H1 (cell line): ENCODE measurements at regions not wholly inside any gene's neighbourhood (a gene's known extent, or its start where the extent isn't known, plus 50 kb on each side); places are given as distances from the start of the nearest gene placed in this dataset.

ENCODE experiments used
- CTCF ChIA-PET: fragments of 300-600 bp; sonication (Branson Sonifier 250); formaldehyde crosslinking; loops from one replicate; lab custom pipeline; 2021; ENCODE audit not compliant: partially characterized antibody; lab: Charles Lee
- POLR2A ChIA-PET: fragments of 300-600 bp; sonication (Branson Sonifier 250); formaldehyde crosslinking; loops from one replicate; lab custom pipeline; 2021; ENCODE audit warnings: inconsistent platforms; ENCODE audit not compliant: partially characterized antibody; lab: Charles Lee
- DNase-seq, 2 experiments: peaks; one replicate each; pipeline versions ENCODE4 v3.0.0 to v3.0.0-alpha.2; 2010 to 2022; ENCODE audit warnings: low spot score in 2 of 2, low read depth in 1 of 2, mixed read lengths in 1 of 2
- FAIRE-seq: peaks from 2 replicates; lab custom pipeline; 2011; peaks lifted over from hg19 to GRCh38; lab: Jason Lieb, UNC
- H2AFZ ChIP-seq: 2 replicates; pipeline ENCODE4 v1.8.1; 2012; ENCODE audit warnings: low read length, inconsistent platforms
- H2AK5ac ChIP-seq: 2 replicates; pipeline ENCODE4 v1.6.1; 2013; ENCODE audit warnings: low read depth, low read length
- H2BK120ac ChIP-seq: replicated peaks from 2 replicates; pipeline ENCODE3; 2013; ENCODE audit warnings: low read depth, low read length, inconsistent platforms
- H2BK12ac ChIP-seq: 2 replicates; pipeline ENCODE4 v1.6.1; 2013; ENCODE audit warnings: low read depth, low read length
- H2BK15ac ChIP-seq: 2 replicates; pipeline ENCODE4 v1.6.1; 2013; ENCODE audit warnings: low read length
- H2BK20ac ChIP-seq: 2 replicates; pipeline ENCODE4 v1.6.1; 2013; ENCODE audit warnings: low read length
- H2BK5ac ChIP-seq: 2 replicates; pipeline ENCODE4 v1.6.1; 2013; ENCODE audit warnings: low read depth, low read length
- H3K14ac ChIP-seq: 2 replicates; pipeline ENCODE4 v1.6.1; 2013; ENCODE audit warnings: inconsistent platforms; ENCODE audit not compliant: insufficient read length
- H3K18ac ChIP-seq: 2 replicates; pipeline ENCODE4 v1.6.1; 2013; ENCODE audit warnings: low read length; ENCODE audit errors: extremely low read depth
- H3K23ac ChIP-seq: 2 replicates; pipeline ENCODE4 v1.6.1; 2013; ENCODE audit warnings: inconsistent platforms; ENCODE audit not compliant: insufficient read length
- H3K23me2 ChIP-seq: 2 replicates; pipeline ENCODE4 v1.6.1; 2013; ENCODE audit warnings: low read depth, low read length
- H3K27ac ChIP-seq: 2 replicates; pipeline ENCODE4 v1.6.1; 2011; ENCODE audit warnings: low read depth, low read length, inconsistent platforms
- H3K27me3 ChIP-seq, 4 experiments: replicated peaks in 1 of 4; 1 replicate in 1 of 4; 2 replicates in 3 of 4; pipeline versions ENCODE4 v1.6.1 to v1.8.1; 2011 to 2013; ENCODE audit warnings: low read length in 3 of 4, mild to moderate bottlenecking in 3 of 4, inconsistent platforms in 2 of 4, mixed read lengths in 2 of 4, moderate library complexity in 1 of 4; ENCODE audit not compliant: control insufficient read depth in 3 of 4, insufficient read depth in 3 of 4; ENCODE audit errors: extremely low read depth in 1 of 4
- H3K36me3 ChIP-seq, 4 experiments: 2 replicates each; pipeline versions ENCODE4 v1.6.1 to v1.8.1; 2011 to 2013; ENCODE audit warnings: mild to moderate bottlenecking in 4 of 4, low read length in 3 of 4, moderate library complexity in 2 of 4, control low read depth in 1 of 4, inconsistent platforms in 1 of 4; ENCODE audit not compliant: insufficient read depth in 4 of 4, control insufficient read depth in 2 of 4
- H3K4ac ChIP-seq: replicated peaks from 2 replicates; pipeline ENCODE3; 2013; ENCODE audit warnings: low read length, low read depth, mixed read lengths, inconsistent platforms; ENCODE audit not compliant: insufficient read length
- H3K4me1 ChIP-seq, 4 experiments: replicated peaks in 1 of 4; 1 replicate in 1 of 4; 2 replicates in 3 of 4; pipeline versions ENCODE4 v1.6.1 to v1.8.1; 2011 to 2013; ENCODE audit warnings: low read length in 3 of 4, inconsistent platforms in 2 of 4, mixed read lengths in 1 of 4; ENCODE audit not compliant: insufficient read depth in 4 of 4, control insufficient read depth in 3 of 4
- H3K4me2 ChIP-seq, 2 experiments: 2 replicates each; pipeline versions ENCODE4 v1.6.1 to v1.8.1; 2011 to 2013; ENCODE audit warnings: low read depth in 2 of 2, low read length in 2 of 2, control low read depth in 1 of 2, inconsistent platforms in 1 of 2, mild to moderate bottlenecking in 1 of 2; ENCODE audit not compliant: insufficient read depth in 1 of 2
- H3K4me3 ChIP-seq, 4 experiments: fragments of 200-600, 300-600 bp in 1 of 4; sonication (generic), shearing (Covaris generic), sonication (Bioruptor Twin) in 1 of 4; 2 replicates each; pipeline versions ENCODE4 v1.5.1 to v1.8.1; 2011 to 2016; ENCODE audit warnings: low read length in 4 of 4, low read depth in 3 of 4, control low read depth in 2 of 4, inconsistent platforms in 2 of 4, mild to moderate bottlenecking in 2 of 4, mixed read lengths in 1 of 4, moderate library complexity in 1 of 4; ENCODE audit not compliant: insufficient read depth in 2 of 4; ENCODE audit errors: extremely low read depth in 1 of 4
- H3K56ac ChIP-seq: replicated peaks from 2 replicates; pipeline ENCODE3; 2013; ENCODE audit warnings: low read depth, mild to moderate bottlenecking, mixed read lengths, low read length, inconsistent platforms; ENCODE audit not compliant: insufficient read length
- H3K79me1 ChIP-seq: 2 replicates; pipeline ENCODE4 v1.6.1; 2013; ENCODE audit warnings: low read depth, low read length, control low read depth
- H3K79me2 ChIP-seq, 2 experiments: 2 replicates each; pipeline versions ENCODE4 v1.6.1 to v1.8.1; 2012 to 2013; ENCODE audit warnings: low read length in 2 of 2, mild to moderate bottlenecking in 2 of 2, inconsistent platforms in 1 of 2; ENCODE audit not compliant: insufficient read depth in 2 of 2, control insufficient read depth in 1 of 2
- H3K9ac ChIP-seq, 4 experiments: replicated peaks in 1 of 4; 1 replicate in 1 of 4; 2 replicates in 3 of 4; pipeline versions ENCODE4 v1.6.1 to v1.8.1; 2011 to 2013; ENCODE audit warnings: low read depth in 3 of 4, low read length in 3 of 4, control low read depth in 2 of 4, mild to moderate bottlenecking in 2 of 4, moderate library complexity in 2 of 4, inconsistent platforms in 1 of 4; ENCODE audit errors: extremely low read depth in 1 of 4
- H3K9me3 ChIP-seq, 2 experiments: 2 replicates each; pipeline versions ENCODE4 v1.6.1 to v1.8.1; 2012 to 2013; ENCODE audit warnings: mild to moderate bottlenecking in 2 of 2, moderate library complexity in 2 of 2, control low read depth in 1 of 2, inconsistent platforms in 1 of 2, low read depth in 1 of 2, low read length in 1 of 2, mixed read lengths in 1 of 2; ENCODE audit not compliant: insufficient read depth in 2 of 2
- H4K20me1 ChIP-seq, 2 experiments: replicated peaks in 1 of 2; 2 replicates each; pipeline versions ENCODE3 to v1.8.1; 2011 to 2013; ENCODE audit warnings: inconsistent platforms in 2 of 2, low read length in 2 of 2, mild to moderate bottlenecking in 1 of 2; ENCODE audit not compliant: insufficient read depth in 2 of 2, control insufficient read depth in 1 of 2
- H4K5ac ChIP-seq: 2 replicates; pipeline ENCODE4 v1.6.1; 2013; ENCODE audit warnings: low read length, low read depth, mixed read lengths, inconsistent platforms; ENCODE audit not compliant: insufficient read length
- H4K8ac ChIP-seq: 2 replicates; pipeline ENCODE4 v1.8.0; 2013; ENCODE audit warnings: mild to moderate bottlenecking, moderate library complexity, low read length, inconsistent platforms; ENCODE audit not compliant: insufficient read depth; ENCODE audit errors: extremely low read depth
- H4K91ac ChIP-seq: replicated peaks from 2 replicates; pipeline ENCODE3; 2013; ENCODE audit warnings: low read length, mixed read lengths, inconsistent platforms; ENCODE audit not compliant: insufficient read length
- EGR1 ChIP-seq: IDR thresholded peaks from 2 replicates; pipeline ENCODE4 v1.6.1; 2011; ENCODE audit warnings: low read depth, low read length, borderline replicate concordance
- KDM5A ChIP-seq: fragments of 200-600 bp; IDR thresholded peaks from 2 replicates; pipeline ENCODE4 v1.7.1; 2012; ENCODE audit warnings: mild to moderate bottlenecking, low read length, inconsistent platforms, mixed read lengths
- WGBS, 2 experiments: shearing (Covaris generic) in 1 of 2; methylation state at CpG; one replicate each; pipeline versions ENCODE4 v1.1.6 to v1.1.7; 2013 to 2015; ENCODE audit warnings: low lambda C conversion rate in 2 of 2, mixed read lengths in 2 of 2, inconsistent platforms in 1 of 2, low coverage in 1 of 2, missing lambda C conversion rate in 1 of 2; ENCODE audit not compliant: insufficient replicate concordance in 2 of 2, insufficient coverage in 1 of 2, insufficient read length in 1 of 2; ENCODE audit errors: extremely low coverage in 1 of 2, missing lambda C conversion rate in 1 of 2; 5-methylcytosine and 5-hydroxymethylcytosine counted together

GRCh38 chr13:24035411-24035810 is 125.1 kb upstream of the SPATA13 start:
- no peak overlapping the region for H2BK120ac ChIP-seq
- no peaks in the 10 kb centered on the region for H3K36me3 ChIP-seq
- DNase-seq, result no peak
- H3K4me3 ChIP-seq, result no peak overlapping the region
- no peak overlapping the region for H4K91ac ChIP-seq
- ChIA-PET CTCF (interaction anchor here (0.6 to 3.4 kb wide), 6 partner anchors 14 to 185 kb away, joined by 3 to 12 read pairs (median 4); no protein-coding TSS in a partner anchor), POLR2A (interaction anchor here (0.7 kb wide), 1 partner anchor 18 kb away, joined by 3 read pairs; no protein-coding TSS in a partner anchor)
- no peak overlapping the region for H3K9ac ChIP-seq
- H4K20me1 ChIP-seq, result no peaks in the 10 kb centered on the region
- H4K8ac ChIP-seq, result no peak overlapping the region
- H2AK5ac ChIP-seq, result no peak overlapping the region
- H2AFZ ChIP-seq, result no peak overlapping the region
- WGBS, 2 experiments, result 75% methylated on average over 5 of the region's 5 CpGs; no CpG with 5 or more reads in 1 of the 2 experiments
- no peak overlapping the region for H3K4me2 ChIP-seq
- no peak overlapping the region for H2BK5ac ChIP-seq
- TF ChIP-seq KDM5A (no peak), EGR1 (no peak)
- H2BK20ac ChIP-seq, result no peak overlapping the region
- H3K56ac ChIP-seq, result no peak overlapping the region
- H4K5ac ChIP-seq, result no peak overlapping the region
- no peaks in the 10 kb centered on the region for H3K9me3 ChIP-seq
- H3K79me2 ChIP-seq, result no peaks in the 10 kb centered on the region
- FAIRE-seq, result no peak
- H3K27ac ChIP-seq, result no peak overlapping the region
- no peak overlapping the region for H3K4ac ChIP-seq
- H3K18ac ChIP-seq, result no peak overlapping the region
- no peak overlapping the region for H3K23ac ChIP-seq
- H2BK15ac ChIP-seq, result no peak overlapping the region
- H3K4me1 ChIP-seq, result peaks cover 0 to 4% (median 0%) of the 10 kb centered on the region in 4 experiments; a peak in 2 of 7 replicates
- H3K23me2 ChIP-seq, result no peaks in the 10 kb centered on the region
- H2BK12ac ChIP-seq, result no peak overlapping the region; the same call in 1 of the 2 replicates
- no peak overlapping the region for H3K14ac ChIP-seq
- peaks cover 1 to 23% (median 21%) of the 10 kb centered on the region in 4 experiments for H3K27me3 ChIP-seq
- no peaks in the 10 kb centered on the region for H3K79me1 ChIP-seq
